GM12892 (cell line): ENCODE measurements at regions not wholly inside any gene's neighbourhood (a gene's known extent, or its start where the extent isn't known, plus 50 kb on each side); places are given as distances from the start of the nearest gene placed in this dataset.

Experiments used
- POLR2A ChIP-seq: IDR thresholded peaks from 2 replicates; pipeline ENCODE4 v1.6.1; 2011; ENCODE audit warnings: low read depth, low read length, control low read depth
- POLR2AphosphoS5 ChIP-seq: IDR thresholded peaks from 2 replicates; pipeline ENCODE4 v1.6.1; 2011; ENCODE audit warnings: low read depth, low read length, control low read depth

DNA sequence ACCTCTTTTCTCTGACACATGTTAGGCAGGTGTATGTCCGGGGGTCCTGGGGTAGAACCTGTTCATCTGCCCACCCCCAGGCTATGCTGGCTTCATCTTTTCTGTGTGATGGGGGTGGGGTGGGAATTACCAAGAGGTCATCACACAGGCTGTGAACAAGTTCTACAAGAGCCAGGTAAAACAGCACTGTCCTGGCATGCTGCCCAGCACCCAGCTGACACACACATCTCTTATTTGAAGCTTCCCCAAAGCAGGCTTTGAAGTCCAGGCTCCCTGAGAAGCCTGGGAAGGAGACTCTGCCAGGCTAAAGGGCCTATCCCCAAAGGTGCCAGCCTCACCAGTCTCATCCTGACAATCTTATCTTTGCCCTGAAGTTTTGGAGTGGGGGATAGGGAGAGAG is 141.1 kb downstream of the ALG10 start:
- TF ChIP-seq POLR2A (no peak), POLR2AphosphoS5 (no peak)
